Activated CD4-positive, alpha-beta T cell treated with anti-CD3 and anti-CD28 coated beads for 36 hours (primary cell): ENCODE measurements at regions not wholly inside any gene's neighbourhood (a gene's known extent, or its start where the extent isn't known, plus 50 kb on each side); places are given as distances from the start of the nearest gene placed in this dataset.

Experiments
- ATAC-seq: fragments of 200-7000 bp; cut with Tn5 transposase; one replicate; pipeline ENCODE4 v1.10.0; 2021; ENCODE audit warnings: mild to moderate bottlenecking, moderate library complexity
- CTCF ChIA-PET: fragments of 350-600 bp; sonication (Branson Sonifier 250); formaldehyde crosslinking; loops from one replicate; lab custom pipeline; 2021; ENCODE audit warnings: antibody characterized with exemption; lab: Charles Lee
- POLR2A ChIA-PET: fragments of 350-600 bp; sonication (Branson Sonifier 250); formaldehyde crosslinking; loops from one replicate; lab custom pipeline; 2021; ENCODE audit warnings: antibody characterized with exemption, inconsistent platforms; lab: Charles Lee
- DNase-seq: peaks from one replicate; pipeline ENCODE4 v3.0.0-alpha.2; 2020
- H3K27ac Mint-ChIP-seq: one replicate; pipeline ENCODE4 v1.8.0; 2021; ENCODE audit warnings: mixed read lengths
- H3K27me3 Mint-ChIP-seq: one replicate; pipeline ENCODE4 v1.8.0; 2021; ENCODE audit warnings: mixed read lengths
- H3K36me3 Mint-ChIP-seq: one replicate; pipeline ENCODE4 v1.8.0; 2021; ENCODE audit warnings: low read depth, mixed read lengths
- H3K4me1 Mint-ChIP-seq: one replicate; pipeline ENCODE4 v1.8.0; 2021; ENCODE audit warnings: mixed read lengths
- H3K4me3 Mint-ChIP-seq: one replicate; pipeline ENCODE4 v1.8.0; 2021; ENCODE audit warnings: mild to moderate bottlenecking, moderate library complexity, mixed read lengths
- H3K9me3 Mint-ChIP-seq: one replicate; pipeline ENCODE4 v1.8.0; 2021; ENCODE audit warnings: low read depth, mixed read lengths
- intact Hi-C, 2 experiments: fragments of 100-400 bp; cut with DNase I in 1 of 2; cut with micrococcal nuclease in 1 of 2; formaldehyde crosslinking; loops; one replicate each; pipeline versions ENCODE4 v1.14.2 to v1.15.1; 2022 to 2024; cut with DNase I, micrococcal nuclease

GRCh38 chr22:48222742-48223487, 1460.5 kb downstream of the TBC1D22A start:
- H3K4me3 Mint-ChIP-seq: no peak overlapping the region
- intact Hi-C loops: no loop called here
- H3K27me3 Mint-ChIP-seq: peaks cover 4% of the 10 kb centered on the region
- POLR2A ChIA-PET: interaction anchor here (0.6 kb wide), 1 partner anchor 177 kb away, joined by 3 read pairs; no protein-coding TSS in a partner anchor
- H3K36me3 Mint-ChIP-seq: no peaks in the 10 kb centered on the region
- DNase-seq: no peak
- no peak for ATAC-seq
- CTCF ChIA-PET: no interaction called here
- no peak overlapping the region for H3K27ac Mint-ChIP-seq
- H3K9me3 Mint-ChIP-seq: peaks cover 3% of the 10 kb centered on the region
- H3K4me1 Mint-ChIP-seq: no peaks in the 10 kb centered on the region

GRCh38 chr22:48218889-48219420, 1456.5 kb downstream of the TBC1D22A start:
- peaks cover 3% of the 10 kb centered on the region for H3K9me3 Mint-ChIP-seq
- peaks cover 6% of the 10 kb centered on the region for H3K27me3 Mint-ChIP-seq
- DNase-seq: no peak
- intact Hi-C loops: no loop called here
- ChIA-PET CTCF (no interaction called here), POLR2A (no interaction called here)
- ATAC-seq: no peak
- H3K27ac Mint-ChIP-seq: no peak overlapping the region
- H3K4me1 Mint-ChIP-seq: no peaks in the 10 kb centered on the region
- H3K4me3 Mint-ChIP-seq: no peak overlapping the region
- H3K36me3 Mint-ChIP-seq: no peaks in the 10 kb centered on the region

- Mint-ChIP-seq H3K27me3 (peaks cover 6% of the 10 kb centered on the region), H3K4me3 (no peak overlapping the region), H3K27ac (no peak overlapping the region), H3K36me3 (no peaks in the 10 kb centered on the region), H3K4me1 (no peaks in the 10 kb centered on the region), H3K9me3 (peaks cover 3% of the 10 kb centered on the region)
- ATAC-seq: no peak
- no peak for DNase-seq
- ChIA-PET POLR2A (no interaction called here), CTCF (interaction anchor here (0.6 kb wide), 1 partner anchor 92 kb away, joined by 3 read pairs; no protein-coding TSS in a partner anchor)
- intact Hi-C loops: no loop called here
These were observed 1455.1 kb downstream of the TBC1D22A start for GRCh38 chr22:48217596-48217995.

DNA sequence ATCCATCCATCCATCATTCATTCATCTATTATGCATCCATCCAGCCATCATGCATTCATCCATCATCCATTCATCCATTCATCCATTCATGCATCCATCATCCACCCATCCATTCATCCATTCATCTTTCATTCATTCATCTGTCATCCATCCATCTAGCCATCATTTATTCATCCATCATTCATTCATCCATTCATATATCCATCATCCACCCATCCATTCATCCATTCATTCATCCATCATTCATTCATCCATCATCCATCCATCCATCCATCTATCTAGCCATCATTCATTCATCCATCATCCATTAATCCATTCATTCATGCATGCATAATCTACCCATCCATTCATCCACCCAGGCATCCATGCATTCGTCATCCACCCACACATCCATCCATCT, 1450.3 kb downstream of the TBC1D22A start:
- ChIA-PET CTCF (no interaction called here), POLR2A (no interaction called here)
- H3K27ac Mint-ChIP-seq: no peak overlapping the region
- peaks cover 2% of the 10 kb centered on the region for H3K27me3 Mint-ChIP-seq
- H3K4me1 Mint-ChIP-seq: no peaks in the 10 kb centered on the region
- DNase-seq: no peak
- ATAC-seq: no peak
- no peaks in the 10 kb centered on the region for H3K36me3 Mint-ChIP-seq
- no peak overlapping the region for H3K4me3 Mint-ChIP-seq
- peaks cover 1% of the 10 kb centered on the region for H3K9me3 Mint-ChIP-seq
- intact Hi-C loops: no loop called here

GRCh38 chr22:48210812-48211211, 1448.4 kb downstream of the TBC1D22A start:
- no peak for DNase-seq
- Mint-ChIP-seq H3K9me3 (peaks cover 2% of the 10 kb centered on the region), H3K4me3 (no peak overlapping the region), H3K27ac (no peak overlapping the region), H3K27me3 (peaks cover 2% of the 10 kb centered on the region), H3K4me1 (no peaks in the 10 kb centered on the region), H3K36me3 (no peaks in the 10 kb centered on the region)
- POLR2A ChIA-PET: interaction anchor here (0.6 kb wide), 1 partner anchor 183 kb away, joined by 3 read pairs; no protein-coding TSS in a partner anchor
- CTCF ChIA-PET: no interaction called here
- ATAC-seq: no peak
- intact Hi-C loops: no loop called here

DNA sequence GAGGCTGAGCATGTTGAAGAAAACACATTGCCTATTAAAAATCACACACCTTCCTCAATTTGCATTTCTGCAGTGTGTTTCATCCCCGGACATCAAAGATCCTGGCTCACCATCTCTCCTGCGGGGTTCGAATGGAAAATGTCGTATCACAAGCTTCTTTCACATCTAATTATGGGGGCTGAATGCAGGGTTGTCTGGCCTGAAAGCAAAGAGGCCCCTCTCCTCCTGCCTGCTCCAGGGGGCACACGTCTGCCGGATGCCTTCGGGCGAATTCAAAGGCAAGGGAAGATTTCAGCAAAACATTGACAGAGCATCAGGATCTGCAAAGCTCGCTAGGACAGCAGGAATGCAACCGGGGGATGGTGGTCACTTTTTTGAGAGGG, 1447.7 kb downstream of the TBC1D22A start:
- Mint-ChIP-seq H3K27ac (no peak overlapping the region), H3K4me3 (no peak overlapping the region)
- DNase-seq: no peak

DNA sequence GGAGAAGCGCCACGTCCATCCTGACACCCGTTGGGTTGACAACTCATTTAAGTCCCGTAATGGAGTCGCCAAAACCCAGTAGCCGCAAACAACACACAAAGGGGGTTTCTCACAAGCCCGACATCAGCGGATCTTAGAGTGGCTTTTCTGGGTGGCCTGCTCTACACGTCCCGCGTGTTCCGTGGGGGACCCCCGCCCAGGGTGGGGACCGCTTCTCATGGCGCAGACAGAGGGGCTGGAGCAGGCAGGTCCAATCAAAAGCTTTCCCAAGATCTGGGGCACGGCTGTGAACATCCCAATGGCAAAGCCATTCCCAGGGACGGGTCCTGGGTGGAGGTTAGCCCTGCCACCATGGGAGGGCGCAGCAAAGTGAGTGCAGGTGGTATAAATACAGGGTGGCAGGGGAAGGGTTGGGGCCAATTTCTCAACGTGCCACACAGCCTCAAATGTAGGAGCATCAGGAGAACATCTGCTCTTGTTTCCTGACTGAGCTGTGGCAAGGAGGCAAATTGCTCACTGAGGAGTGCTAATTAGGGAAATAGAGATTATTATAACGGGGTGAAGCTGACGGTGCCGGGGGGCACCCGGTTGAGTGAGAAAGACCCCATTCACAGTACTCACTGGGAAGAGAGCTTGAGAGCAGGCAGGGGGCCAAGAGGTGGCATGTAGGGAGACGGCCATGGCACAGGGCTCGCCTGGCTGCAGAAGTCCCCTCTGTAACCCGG, 1447.2 kb downstream of the TBC1D22A start:
- intact Hi-C loops: no loop called here
- no peaks in the 10 kb centered on the region for H3K36me3 Mint-ChIP-seq
- peaks cover 4% of the 10 kb centered on the region for H3K27me3 Mint-ChIP-seq
- DNase-seq (no peak), ATAC-seq (no peak)
- ChIA-PET POLR2A (no interaction called here), CTCF (no interaction called here)
- no peak overlapping the region for H3K4me3 Mint-ChIP-seq
- peaks cover 2% of the 10 kb centered on the region for H3K9me3 Mint-ChIP-seq
- no peak overlapping the region for H3K27ac Mint-ChIP-seq
- no peaks in the 10 kb centered on the region for H3K4me1 Mint-ChIP-seq

More for the DNA sequence above, 1447.7 kb downstream of the TBC1D22A start:
- POLR2A ChIA-PET: interaction anchor here (0.6 kb wide), 1 partner anchor 183 kb away, joined by 3 read pairs; no protein-coding TSS in a partner anchor
- no peaks in the 10 kb centered on the region for H3K36me3 Mint-ChIP-seq
- H3K4me1 Mint-ChIP-seq: no peaks in the 10 kb centered on the region
- CTCF ChIA-PET: no interaction called here
- peaks cover 2% of the 10 kb centered on the region for H3K9me3 Mint-ChIP-seq
- intact Hi-C loops: no loop called here
- H3K27me3 Mint-ChIP-seq: peaks cover 4% of the 10 kb centered on the region
- ATAC-seq: no peak

DNA sequence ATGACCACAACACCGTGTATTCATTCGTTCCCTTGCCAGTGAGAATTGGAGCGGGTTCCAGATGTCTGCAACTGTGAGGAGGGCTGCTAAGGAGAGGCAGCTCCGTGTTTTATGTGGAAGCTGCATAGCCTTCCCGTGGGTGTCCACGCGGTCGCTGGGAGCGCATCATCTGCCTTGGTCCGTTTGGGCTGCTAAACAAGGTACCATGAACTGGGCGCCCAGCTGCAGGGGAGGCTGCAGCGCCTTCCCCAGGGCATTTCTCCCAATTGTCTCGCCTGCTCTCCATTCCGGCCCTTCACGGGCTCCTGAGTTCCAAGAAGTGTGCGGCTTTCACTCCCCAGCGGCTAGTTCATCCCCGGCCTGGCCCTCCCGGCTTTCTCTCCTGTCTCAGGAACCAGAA, 1446.4 kb downstream of the TBC1D22A start:
- Mint-ChIP-seq H3K27me3 (peaks cover 4% of the 10 kb centered on the region), H3K27ac (no peak overlapping the region), H3K4me1 (no peaks in the 10 kb centered on the region), H3K9me3 (peaks cover 2% of the 10 kb centered on the region), H3K36me3 (no peaks in the 10 kb centered on the region), H3K4me3 (no peak overlapping the region)
- DNase-seq (no peak), ATAC-seq (no peak)
- intact Hi-C loops: no loop called here
- ChIA-PET POLR2A (no interaction called here), CTCF (no interaction called here)

GRCh38 chr22:48207919-48208535, 1445.6 kb downstream of the TBC1D22A start:
- CTCF ChIA-PET: no interaction called here
- no peak overlapping the region for H3K27ac Mint-ChIP-seq
- no peak overlapping the region for H3K4me3 Mint-ChIP-seq
- POLR2A ChIA-PET: no interaction called here
- H3K4me1 Mint-ChIP-seq: no peaks in the 10 kb centered on the region
- H3K36me3 Mint-ChIP-seq: no peaks in the 10 kb centered on the region
- intact Hi-C loops: no loop called here
- ATAC-seq (no peak), DNase-seq (no peak)
- peaks cover 4% of the 10 kb centered on the region for H3K27me3 Mint-ChIP-seq
- peaks cover 2% of the 10 kb centered on the region for H3K9me3 Mint-ChIP-seq

GRCh38 chr22:48205790-48206189, 1443.3 kb downstream of the TBC1D22A start:
- peaks cover 2% of the 10 kb centered on the region for H3K9me3 Mint-ChIP-seq
- no peak overlapping the region for H3K27ac Mint-ChIP-seq
- ChIA-PET POLR2A (no interaction called here), CTCF (no interaction called here)
- no peaks in the 10 kb centered on the region for H3K36me3 Mint-ChIP-seq
- DNase-seq (no peak), ATAC-seq (no peak)
- peaks cover 4% of the 10 kb centered on the region for H3K27me3 Mint-ChIP-seq
- intact Hi-C loops: no loop called here
- no peaks in the 10 kb centered on the region for H3K4me1 Mint-ChIP-seq
- H3K4me3 Mint-ChIP-seq: no peak overlapping the region

GRCh38 chr22:48205161-48205560, 1442.7 kb downstream of the TBC1D22A start:
- H3K9me3 Mint-ChIP-seq: peaks cover 2% of the 10 kb centered on the region
- intact Hi-C loops: no loop called here
- H3K27me3 Mint-ChIP-seq: peaks cover 4% of the 10 kb centered on the region
- ATAC-seq: no peak
- DNase-seq: no peak
- ChIA-PET POLR2A (no interaction called here), CTCF (interaction anchor here (0.7 kb wide), 1 partner anchor 939 kb away, joined by 3 read pairs; no protein-coding TSS in a partner anchor)
- H3K36me3 Mint-ChIP-seq: no peaks in the 10 kb centered on the region
- H3K4me1 Mint-ChIP-seq: no peaks in the 10 kb centered on the region
- H3K27ac Mint-ChIP-seq: no peak overlapping the region
- H3K4me3 Mint-ChIP-seq: no peak overlapping the region
